Gastrocnemius medialis (tissue), 4 donors: ENCODE measurements at regions not wholly inside any gene's neighbourhood (a gene's known extent, or its start where the extent isn't known, plus 50 kb on each side); places are given as distances from the start of the nearest gene placed in this dataset.

Experiments used
- POLR2A ChIP-seq, 2 donors: fragments of 450-650 bp; IDR thresholded peaks; one replicate each; pipeline ENCODE4 v1.6.1; 2017; ENCODE audit warnings: antibody characterized with exemption in 2 of 2, mild to moderate bottlenecking in 2 of 2, moderate library complexity in 2 of 2
- TF ChIP-seq, protein P1 (sequence below), 5 experiments: fragments of 450-650 bp in 3 of 5; fragments of 200-600 bp in 2 of 5; sonication (generic) in 2 of 5; IDR thresholded peaks in 4 of 5; conservative IDR thresholded peaks in 1 of 5; 1 replicate in 4 of 5; 2 replicates in 1 of 5; pipeline ENCODE4 v1.5.1; 2016 to 2019; ENCODE audit warnings: antibody characterized with exemption in 5 of 5, mild to moderate bottlenecking in 3 of 5, moderate library complexity in 3 of 5

- TF ChIP-seq, protein P1, sequence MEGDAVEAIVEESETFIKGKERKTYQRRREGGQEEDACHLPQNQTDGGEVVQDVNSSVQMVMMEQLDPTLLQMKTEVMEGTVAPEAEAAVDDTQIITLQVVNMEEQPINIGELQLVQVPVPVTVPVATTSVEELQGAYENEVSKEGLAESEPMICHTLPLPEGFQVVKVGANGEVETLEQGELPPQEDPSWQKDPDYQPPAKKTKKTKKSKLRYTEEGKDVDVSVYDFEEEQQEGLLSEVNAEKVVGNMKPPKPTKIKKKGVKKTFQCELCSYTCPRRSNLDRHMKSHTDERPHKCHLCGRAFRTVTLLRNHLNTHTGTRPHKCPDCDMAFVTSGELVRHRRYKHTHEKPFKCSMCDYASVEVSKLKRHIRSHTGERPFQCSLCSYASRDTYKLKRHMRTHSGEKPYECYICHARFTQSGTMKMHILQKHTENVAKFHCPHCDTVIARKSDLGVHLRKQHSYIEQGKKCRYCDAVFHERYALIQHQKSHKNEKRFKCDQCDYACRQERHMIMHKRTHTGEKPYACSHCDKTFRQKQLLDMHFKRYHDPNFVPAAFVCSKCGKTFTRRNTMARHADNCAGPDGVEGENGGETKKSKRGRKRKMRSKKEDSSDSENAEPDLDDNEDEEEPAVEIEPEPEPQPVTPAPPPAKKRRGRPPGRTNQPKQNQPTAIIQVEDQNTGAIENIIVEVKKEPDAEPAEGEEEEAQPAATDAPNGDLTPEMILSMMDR (IDR thresholded peaks at IDR 0.05 in 4 of 5, conservative IDR thresholded peaks at IDR 0.05 in 1 of 5): no peak
- no peak for TF ChIP-seq POLR2A (IDR thresholded peaks at IDR 0.05)
Observed at GRCh38 chr6:133612459-133612858, 276.5 kb upstream of the TCF21 start.
